GM19438 (cell line): ENCODE measurements at regions not wholly inside any gene's neighbourhood (a gene's known extent, or its start where the extent isn't known, plus 50 kb on each side); places are given as distances from the start of the nearest gene placed in this dataset.
"Not testable (repeated sequence)": the region's sequence is repeated elsewhere in the genome, so short reads cannot be mapped to it uniquely, and the experiment has no call there.

ENCODE experiments used
- ATAC-seq: cut with Tn5 transposase; IDR thresholded peaks from one replicate; pipeline ENCODE4 v1.9.1; 2021; ENCODE audit warnings: low read depth; ENCODE audit not compliant: unreplicated experiment

DNA sequence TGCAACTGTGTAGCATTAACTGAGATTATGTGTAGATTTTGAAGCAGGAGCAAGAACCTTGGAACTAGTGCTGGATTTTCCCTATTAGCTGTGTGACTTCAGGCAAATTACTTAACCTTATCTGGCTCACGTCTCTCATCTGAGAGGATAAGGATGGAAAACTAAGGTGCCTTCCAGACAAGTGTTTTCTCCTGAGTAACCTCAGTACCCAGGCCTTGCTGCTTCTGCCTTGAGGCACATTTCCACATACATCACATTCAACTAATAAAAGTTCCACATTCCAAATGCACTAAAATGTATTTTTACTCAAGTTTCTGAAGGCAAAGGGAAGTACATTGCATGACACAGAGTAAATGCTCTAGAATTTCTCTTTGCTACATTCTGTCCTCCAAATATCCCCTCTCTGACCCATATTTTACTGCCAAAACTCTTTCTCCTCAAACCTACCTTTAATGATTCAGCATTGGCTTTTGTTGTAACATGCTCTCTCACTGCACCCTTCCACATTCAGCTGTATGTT lies 195.4 kb upstream of the ADGRL3 start:
- ATAC-seq = no peak

DNA sequence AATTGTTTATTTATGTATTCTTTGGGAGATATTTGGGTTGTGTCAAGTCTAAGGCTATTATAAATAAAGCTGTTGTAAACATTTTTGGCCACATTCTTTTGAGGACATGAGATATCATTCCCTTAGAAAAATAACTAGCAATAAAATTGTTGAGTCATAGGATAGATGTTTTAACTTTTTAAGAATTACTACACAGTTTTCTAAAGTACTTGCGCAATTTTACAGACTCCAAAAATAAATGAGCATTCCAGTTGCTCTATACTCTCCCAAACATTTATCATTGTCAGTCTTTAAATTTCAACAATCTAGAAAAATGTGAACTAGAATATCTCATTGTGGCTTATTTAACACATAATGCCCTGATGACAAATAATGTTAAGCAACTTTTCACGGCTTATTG lies 189.1 kb upstream of the ADGRL3 start:
- ATAC-seq = no peak

- not testable (repeated sequence) for ATAC-seq
Measured at GRCh38 chr4:61011936-61012335, 188.2 kb upstream of the ADGRL3 start.

DNA sequence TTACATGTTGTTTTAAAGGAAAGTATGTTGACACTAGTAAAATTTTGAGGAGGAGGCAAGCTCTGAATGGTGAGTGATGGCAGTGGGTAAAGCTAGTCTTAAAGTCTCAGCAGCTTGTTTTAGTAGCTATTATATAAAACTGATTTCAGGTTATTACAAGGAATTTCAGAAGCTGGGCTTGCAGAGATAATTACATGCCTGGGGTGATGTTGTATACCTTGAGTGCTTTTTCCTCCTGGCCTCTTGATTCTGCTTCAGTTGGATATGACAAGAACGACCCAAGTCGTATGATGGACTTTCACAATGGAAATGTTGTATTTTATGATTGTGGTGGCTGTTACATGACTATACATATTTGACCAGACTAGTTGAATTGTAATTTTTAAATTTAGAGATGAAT lies 175.5 kb upstream of the ADGRL3 start:
- no peak for ATAC-seq

GRCh38 chr4:61027939-61028338 lies 172.2 kb upstream of the ADGRL3 start:
- ATAC-seq = no peak

DNA sequence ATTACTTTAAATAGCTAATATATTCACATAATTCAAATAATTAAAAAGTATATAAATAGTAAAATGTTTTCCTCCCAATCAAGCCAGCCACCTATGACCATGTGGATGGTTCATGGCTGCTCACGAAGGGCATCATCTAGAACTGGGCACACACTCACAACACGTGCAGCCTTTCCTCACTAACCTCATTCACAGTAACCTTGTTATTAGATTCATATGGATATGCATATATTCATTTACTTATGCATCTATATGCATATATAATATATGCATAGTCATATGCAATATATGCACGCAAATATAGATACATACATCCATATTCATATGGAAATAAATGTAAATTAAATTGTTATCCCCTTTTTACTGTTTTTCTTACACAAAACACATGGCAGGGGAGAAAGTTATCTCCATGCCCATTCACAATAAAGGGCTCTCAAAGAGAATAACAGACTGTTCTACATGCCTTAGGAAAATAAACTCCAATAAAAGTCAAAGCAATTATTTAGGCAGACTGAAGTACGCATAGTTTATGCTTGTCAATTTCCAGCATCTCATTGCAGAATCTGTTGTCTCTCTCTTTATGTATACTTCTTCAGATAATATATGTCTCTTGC lies 163.9 kb upstream of the ADGRL3 start:
- ATAC-seq = no peak

GRCh38 chr4:61041527-61041926 lies 158.6 kb upstream of the ADGRL3 start:
- ATAC-seq = no peak

DNA sequence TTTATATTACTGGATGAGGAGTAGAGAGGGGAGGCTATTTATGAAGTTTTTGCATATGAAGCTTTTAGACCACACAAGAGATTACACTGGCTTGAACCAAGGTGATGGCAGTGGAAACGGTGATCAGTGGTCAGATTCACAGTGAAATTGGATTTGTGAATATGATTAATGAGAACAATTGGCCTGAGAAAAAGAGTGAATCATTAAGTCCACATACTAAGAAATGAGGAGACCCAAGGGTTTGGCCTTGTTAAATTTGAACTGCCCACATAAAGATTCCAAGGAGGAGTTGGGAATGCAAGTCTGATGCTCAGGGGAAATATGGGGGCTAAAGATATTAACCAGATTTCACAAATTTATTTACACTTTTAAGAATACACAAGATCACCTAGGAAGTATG lies 155.3 kb upstream of the ADGRL3 start:
- no peak for ATAC-seq

GRCh38 chr4:61049018-61049417 lies 151.1 kb upstream of the ADGRL3 start:
- ATAC-seq = no peak

DNA sequence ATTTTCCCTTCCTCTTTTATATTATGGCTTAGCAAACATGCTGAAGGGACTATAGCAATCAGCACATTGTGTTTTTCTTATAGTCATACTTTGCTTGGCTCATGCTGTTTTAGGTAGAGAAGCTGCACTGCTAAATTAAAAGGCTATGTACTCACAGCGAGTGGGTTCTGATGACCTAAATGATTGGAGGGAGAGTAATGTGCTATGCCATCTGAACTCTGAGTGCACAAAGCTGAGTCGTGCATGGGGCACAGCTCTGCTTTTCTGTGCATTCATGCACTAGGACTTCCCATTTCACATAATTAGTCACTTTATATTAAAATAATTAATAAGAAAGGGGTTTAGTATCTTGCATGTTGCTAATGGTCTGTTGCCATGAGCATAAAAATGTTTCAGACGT lies 132.7 kb upstream of the ADGRL3 start:
- ATAC-seq = no peak

DNA sequence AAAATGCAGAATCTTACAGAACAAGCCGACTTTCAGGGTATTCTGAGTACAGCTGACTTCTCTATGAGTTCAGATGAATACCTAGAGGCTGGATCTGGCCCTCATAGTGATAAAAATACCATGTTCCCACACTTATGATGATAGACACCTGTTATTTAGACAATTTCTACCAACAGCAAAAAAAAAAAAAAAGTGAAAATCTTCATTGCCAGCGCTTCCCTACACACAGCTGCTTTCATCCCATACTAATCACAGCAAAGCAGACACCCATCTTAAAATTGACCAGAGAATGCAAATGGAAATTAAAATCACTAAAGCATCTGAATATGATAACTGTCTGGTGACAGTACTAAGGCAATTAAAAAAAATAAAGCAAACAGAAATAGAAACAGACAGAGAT lies 132.1 kb upstream of the ADGRL3 start:
- no peak for ATAC-seq

DNA sequence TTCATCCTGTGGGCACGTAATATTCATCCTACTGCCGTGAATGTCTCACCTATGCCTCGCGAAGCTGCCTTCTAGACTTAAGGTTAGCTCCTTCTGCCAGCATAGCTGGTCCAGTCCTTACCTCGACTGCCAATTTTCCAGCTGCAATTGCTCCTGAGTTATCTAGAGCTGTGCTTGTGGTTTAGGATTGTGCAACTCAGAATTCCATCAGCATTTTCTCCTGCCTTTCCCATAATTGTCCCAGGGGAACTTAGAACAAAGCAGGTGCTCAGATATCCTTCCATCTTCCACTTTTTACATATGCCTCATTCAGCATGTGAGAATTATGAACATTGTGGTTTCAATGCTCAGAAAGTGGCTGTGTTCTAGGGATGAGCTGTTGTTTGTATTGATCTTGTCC lies 131.4 kb upstream of the ADGRL3 start:
- no peak for ATAC-seq

DNA sequence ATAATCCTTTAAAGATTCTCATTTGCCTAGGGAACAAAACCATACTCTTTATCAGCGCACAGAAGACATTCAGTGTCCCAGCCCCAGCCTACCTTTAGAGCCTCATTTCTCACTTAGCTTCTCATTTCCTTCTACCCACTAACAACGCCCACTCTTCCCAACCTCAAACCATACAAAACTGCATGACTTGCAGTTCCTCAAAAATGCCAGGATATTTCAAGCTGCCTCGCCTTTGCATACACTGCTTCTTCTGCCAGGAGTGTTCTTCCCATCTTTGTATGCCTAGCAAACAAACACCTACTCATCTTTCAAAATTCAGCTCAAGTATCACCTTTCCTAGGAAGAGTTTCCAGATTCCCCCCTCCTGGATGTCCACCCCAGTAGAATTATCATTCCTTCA lies 129.9 kb upstream of the ADGRL3 start:
- no peak for ATAC-seq

DNA sequence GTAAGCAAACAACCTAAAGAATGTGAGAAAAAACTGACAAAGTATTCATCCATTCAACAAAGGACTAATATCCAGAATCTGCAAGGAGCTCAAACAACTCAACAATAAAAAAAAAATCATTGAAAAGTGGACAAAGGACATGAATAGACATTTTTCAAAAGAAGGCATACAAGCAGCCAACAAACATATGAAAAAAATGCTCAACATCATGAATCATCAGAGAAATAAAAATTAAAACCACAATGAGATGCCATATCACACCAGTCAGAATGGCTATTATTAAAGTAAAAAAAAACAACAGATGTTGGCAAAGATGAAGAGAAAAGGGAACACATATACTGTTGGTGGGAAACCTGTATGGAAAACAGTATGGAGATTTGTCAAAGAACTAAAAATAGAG lies 120.7 kb upstream of the ADGRL3 start:
- ATAC-seq = no peak

DNA sequence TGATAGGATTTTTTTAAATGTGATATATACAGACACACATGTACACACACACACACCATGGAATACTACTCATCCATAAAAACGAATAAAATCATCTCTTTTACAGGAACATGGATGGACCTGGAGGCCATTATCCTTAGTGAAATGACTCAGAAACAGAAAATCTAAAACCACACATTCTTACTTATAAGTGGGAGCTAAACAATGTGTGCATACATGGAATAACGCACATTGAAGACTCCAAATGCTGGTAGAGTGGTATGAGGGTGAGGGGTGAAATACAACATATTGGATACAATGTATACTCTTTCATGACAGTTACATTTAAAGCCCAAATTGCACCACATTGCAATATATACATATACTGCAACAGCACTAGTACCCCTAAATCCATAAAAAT lies 120.2 kb upstream of the ADGRL3 start:
- ATAC-seq = no peak

DNA sequence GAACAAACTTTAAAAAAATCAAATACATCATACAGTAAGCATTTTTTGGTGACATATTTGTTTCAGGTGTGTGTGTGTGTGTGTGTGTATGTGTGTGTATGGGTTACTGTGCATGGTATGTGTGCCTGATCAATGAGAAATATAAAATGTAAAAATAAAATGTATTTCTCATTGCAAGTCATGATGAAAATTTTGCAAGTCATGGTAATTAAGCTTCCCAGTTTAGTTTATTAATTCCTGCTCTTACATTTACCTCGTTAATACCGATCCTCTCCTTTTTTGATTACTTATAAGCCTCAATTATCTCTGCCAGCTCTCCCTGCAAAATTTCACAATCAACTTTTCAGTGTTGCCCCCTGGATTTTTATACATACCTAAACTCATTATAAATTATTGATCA lies 114.6 kb upstream of the ADGRL3 start:
- ATAC-seq = no peak

GRCh38 chr4:61086357-61086756 lies 113.8 kb upstream of the ADGRL3 start:
- ATAC-seq = no peak

GRCh38 chr4:61086979-61087378 lies 113.1 kb upstream of the ADGRL3 start:
- no peak for ATAC-seq

DNA sequence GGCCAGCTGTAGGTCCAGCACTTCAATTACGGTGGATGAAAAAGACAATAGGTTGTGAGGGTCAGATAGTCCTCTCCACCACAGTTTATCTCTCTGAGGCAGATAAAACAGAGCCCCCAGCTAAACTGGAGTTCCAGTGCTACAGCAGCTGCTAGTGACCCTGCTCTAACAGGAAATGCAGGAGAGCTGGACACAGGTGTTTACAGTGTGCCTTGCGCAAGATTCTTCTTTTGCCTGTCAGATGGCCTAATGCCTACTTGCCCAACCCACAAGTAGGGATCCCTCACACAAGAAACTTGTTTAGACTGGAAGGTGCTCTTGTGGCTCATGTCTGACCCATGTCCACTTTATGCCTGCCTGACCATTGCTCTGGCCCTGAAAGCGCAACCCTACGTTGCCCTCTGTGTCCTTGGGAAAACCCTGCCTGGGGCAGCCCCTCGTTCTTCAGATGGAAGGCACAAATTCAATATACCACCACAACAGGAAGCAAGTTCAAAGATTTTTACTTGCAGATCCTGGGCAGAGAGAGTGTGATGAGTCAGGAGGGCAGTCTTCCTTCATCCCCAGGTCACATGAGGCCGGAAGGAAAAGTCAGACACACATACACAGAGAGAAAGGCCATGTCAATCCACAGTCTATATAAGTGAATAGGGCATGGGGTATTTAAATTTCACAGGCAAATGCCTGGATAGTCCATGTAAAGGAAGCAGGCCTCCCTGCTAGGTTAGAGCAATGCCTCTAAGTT lies 105.1 kb upstream of the ADGRL3 start:
- no peak for ATAC-seq

- no peak for ATAC-seq
Measured at GRCh38 chr4:61128682-61129081, 71.4 kb upstream of the ADGRL3 start.

GRCh38 chr4:61129971-61130370 lies 70.2 kb upstream of the ADGRL3 start:
- ATAC-seq = no peak

DNA sequence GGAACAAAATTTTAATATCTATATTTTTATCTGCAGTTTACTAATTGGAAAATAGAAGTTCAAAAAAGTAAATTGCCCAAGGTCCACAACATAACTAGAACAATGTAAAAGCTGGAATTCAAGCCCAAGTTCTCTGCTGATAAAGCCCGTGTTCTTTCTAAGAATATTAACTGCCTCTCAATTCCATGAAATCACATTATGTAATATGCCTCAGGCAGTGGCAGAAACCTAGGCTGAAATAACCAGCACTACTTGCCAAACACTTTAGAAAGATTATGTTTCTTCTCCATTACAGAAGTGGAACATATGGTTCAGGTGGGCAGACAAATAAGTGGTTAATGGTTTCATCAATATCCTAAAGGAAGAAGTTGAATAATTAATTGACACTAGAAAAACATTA lies 56.7 kb upstream of the ADGRL3 start:
- no peak for ATAC-seq
